GM21390 (cell line): ENCODE measurements at regions not wholly inside any gene's neighbourhood (a gene's known extent, or its start where the extent isn't known, plus 50 kb on each side); places are given as distances from the start of the nearest gene placed in this dataset.
"Not testable (repeated sequence)": the region's sequence is repeated elsewhere in the genome, so short reads cannot be mapped to it uniquely, and the experiment has no call there.

Experiments used
- ATAC-seq: cut with Tn5 transposase; IDR thresholded peaks from one replicate; pipeline ENCODE4 v1.9.1; 2021; ENCODE audit not compliant: unreplicated experiment

GRCh38 chr3:40745381-40746106 is 220.8 kb downstream of the ZNF621 start:
- no peak for ATAC-seq

- no peak for ATAC-seq
Measured at GRCh38 chr3:40751666-40752065, 226.9 kb downstream of the ZNF621 start.

- no peak for ATAC-seq
Measured at GRCh38 chr3:40752492-40752891, 227.7 kb downstream of the ZNF621 start.

GRCh38 chr3:40753291-40753770 is 228.6 kb downstream of the ZNF621 start:
- no peak for ATAC-seq

GRCh38 chr3:40753951-40754350 is 229.2 kb downstream of the ZNF621 start:
- no peak for ATAC-seq

- no peak for ATAC-seq
Measured at GRCh38 chr3:40754994-40755393, 230.2 kb downstream of the ZNF621 start.

- no peak for ATAC-seq
Measured at GRCh38 chr3:40756500-40756899, 231.7 kb downstream of the ZNF621 start.

GRCh38 chr3:40762771-40763170 is 238.0 kb downstream of the ZNF621 start:
- not testable (repeated sequence) for ATAC-seq

- ATAC-seq: no peak
Measured at GRCh38 chr3:40763807-40764206, 239.0 kb downstream of the ZNF621 start.

GRCh38 chr3:40764747-40765146 is 240.0 kb downstream of the ZNF621 start:
- ATAC-seq: no peak

GRCh38 chr3:40765884-40766283 is 241.1 kb downstream of the ZNF621 start:
- ATAC-seq: peak; percentile 70

GRCh38 chr3:40766396-40766795 is 241.6 kb downstream of the ZNF621 start:
- ATAC-seq: peak; percentile 54

- ATAC-seq: no peak
Measured at GRCh38 chr3:40768046-40768445, 243.3 kb downstream of the ZNF621 start.

GRCh38 chr3:40768536-40768935 is 243.8 kb downstream of the ZNF621 start:
- no peak for ATAC-seq

GRCh38 chr3:40770061-40770460 is 245.3 kb downstream of the ZNF621 start:
- ATAC-seq: no peak

GRCh38 chr3:40771112-40771511 is 246.4 kb downstream of the ZNF621 start:
- no peak for ATAC-seq

- ATAC-seq: no peak
Measured at GRCh38 chr3:40779039-40779438, 254.3 kb downstream of the ZNF621 start.

GRCh38 chr3:40780291-40780924 is 255.6 kb downstream of the ZNF621 start:
- ATAC-seq: no peak

- no peak for ATAC-seq
Measured at GRCh38 chr3:40780925-40781406, 256.2 kb downstream of the ZNF621 start.

GRCh38 chr3:40782111-40782721 is 257.5 kb downstream of the ZNF621 start:
- no peak for ATAC-seq

GRCh38 chr3:40790746-40791145 is 266.0 kb downstream of the ZNF621 start:
- no peak for ATAC-seq

GRCh38 chr3:40793730-40794129 is 269.0 kb downstream of the ZNF621 start:
- no peak for ATAC-seq
